ENCODE measurements at regions not wholly inside any gene's neighbourhood (a gene's known extent, or its start where the extent isn't known, plus 50 kb on each side); places are given as distances from the start of the nearest gene placed in this dataset.

- TF ChIP-seq CTCF (conservative IDR thresholded peaks at IDR 0.05; ENCODE audit: low read depth in 2 of 2) (no peak), EZH2 (IDR thresholded peaks at IDR 0.05; ENCODE audit: low read depth, unreplicated experiment) (no peak), JUNB (IDR thresholded peaks at IDR 0.05; ENCODE audit: unreplicated experiment) (no peak), REST (IDR thresholded peaks at IDR 0.05; ENCODE audit: unreplicated experiment) (no peak)
Observed at GRCh38 chr16:13448346-13448745, 471.6 kb upstream of the ERCC4 start.
